ENCODE measurements at regions not wholly inside any gene's neighbourhood (a gene's known extent, or its start where the extent isn't known, plus 50 kb on each side); places are given as distances from the start of the nearest gene placed in this dataset.

DNA sequence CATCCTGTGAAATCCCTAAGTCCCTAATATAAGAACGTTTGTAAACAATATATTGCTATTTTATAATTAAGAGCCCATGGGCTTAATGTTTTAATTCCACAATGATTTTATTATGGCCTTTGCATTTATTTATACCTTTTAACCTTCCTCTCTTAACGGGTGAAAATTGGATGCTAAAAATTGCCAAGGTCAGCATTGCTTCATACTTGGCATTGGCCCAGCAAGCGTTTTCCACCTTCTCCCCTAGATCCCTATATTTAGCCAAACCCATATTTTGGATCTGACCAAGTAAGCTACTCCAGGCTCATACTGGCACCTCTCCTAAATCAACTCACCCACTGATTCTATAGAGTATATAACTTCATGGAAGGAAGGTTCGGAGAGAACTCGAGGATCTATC, 188.0 kb upstream of the NR2F2 start:
- Mint-ChIP-seq H3K4me1 (ENCODE audit: insufficient read depth, unreplicated experiment) (no peaks in the 10 kb centered on the region), H3K4me3 (ENCODE audit: unreplicated experiment) (no peak overlapping the region), H3K27ac (ENCODE audit: low read depth, unreplicated experiment) (no peak overlapping the region), H3K9me3 (ENCODE audit: unreplicated experiment) (no peaks in the 10 kb centered on the region), H3K36me3 (ENCODE audit: insufficient read depth, unreplicated experiment) (no peaks in the 10 kb centered on the region), H3K27me3 (ENCODE audit: insufficient read depth, unreplicated experiment) (no peaks in the 10 kb centered on the region)
- DNase-seq (ENCODE audit: unreplicated experiment) = no peak
- ChIA-PET POLR2A (no interaction called here), CTCF (interaction anchor here (0.6 kb wide), 1 partner anchor 481 kb away, joined by 3 read pairs; no protein-coding TSS in a partner anchor)
- TF ChIP-seq, protein P1, sequence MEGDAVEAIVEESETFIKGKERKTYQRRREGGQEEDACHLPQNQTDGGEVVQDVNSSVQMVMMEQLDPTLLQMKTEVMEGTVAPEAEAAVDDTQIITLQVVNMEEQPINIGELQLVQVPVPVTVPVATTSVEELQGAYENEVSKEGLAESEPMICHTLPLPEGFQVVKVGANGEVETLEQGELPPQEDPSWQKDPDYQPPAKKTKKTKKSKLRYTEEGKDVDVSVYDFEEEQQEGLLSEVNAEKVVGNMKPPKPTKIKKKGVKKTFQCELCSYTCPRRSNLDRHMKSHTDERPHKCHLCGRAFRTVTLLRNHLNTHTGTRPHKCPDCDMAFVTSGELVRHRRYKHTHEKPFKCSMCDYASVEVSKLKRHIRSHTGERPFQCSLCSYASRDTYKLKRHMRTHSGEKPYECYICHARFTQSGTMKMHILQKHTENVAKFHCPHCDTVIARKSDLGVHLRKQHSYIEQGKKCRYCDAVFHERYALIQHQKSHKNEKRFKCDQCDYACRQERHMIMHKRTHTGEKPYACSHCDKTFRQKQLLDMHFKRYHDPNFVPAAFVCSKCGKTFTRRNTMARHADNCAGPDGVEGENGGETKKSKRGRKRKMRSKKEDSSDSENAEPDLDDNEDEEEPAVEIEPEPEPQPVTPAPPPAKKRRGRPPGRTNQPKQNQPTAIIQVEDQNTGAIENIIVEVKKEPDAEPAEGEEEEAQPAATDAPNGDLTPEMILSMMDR (IDR thresholded peaks at IDR 0.05; ENCODE audit: unreplicated experiment) = no peak
- intact Hi-C loops (cut with micrococcal nuclease) = no loop called here
- no TSS peak for BruUV-seq (replicated peaks)

DNA sequence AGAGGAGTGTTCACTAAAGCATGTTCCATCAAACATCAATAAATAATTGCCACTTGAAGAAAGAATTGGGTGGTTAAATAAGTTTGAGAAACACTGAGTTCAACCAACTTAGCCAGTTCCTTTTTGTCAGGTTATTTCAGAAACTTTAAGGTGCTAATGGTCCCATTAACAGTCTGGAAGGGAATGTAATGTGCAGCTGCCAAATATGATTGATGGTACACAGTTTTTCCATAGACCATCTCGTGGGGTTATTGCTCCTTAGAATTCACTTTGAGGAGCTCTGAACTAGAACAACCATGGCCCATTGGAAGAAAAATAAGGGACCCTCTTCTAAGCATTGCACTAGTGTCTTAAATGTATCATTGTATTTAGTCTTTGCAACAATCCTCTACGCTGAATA, 185.8 kb upstream of the NR2F2 start:
- H3K27me3 Mint-ChIP-seq (ENCODE audit: insufficient read depth, unreplicated experiment) = no peaks in the 10 kb centered on the region

DNA sequence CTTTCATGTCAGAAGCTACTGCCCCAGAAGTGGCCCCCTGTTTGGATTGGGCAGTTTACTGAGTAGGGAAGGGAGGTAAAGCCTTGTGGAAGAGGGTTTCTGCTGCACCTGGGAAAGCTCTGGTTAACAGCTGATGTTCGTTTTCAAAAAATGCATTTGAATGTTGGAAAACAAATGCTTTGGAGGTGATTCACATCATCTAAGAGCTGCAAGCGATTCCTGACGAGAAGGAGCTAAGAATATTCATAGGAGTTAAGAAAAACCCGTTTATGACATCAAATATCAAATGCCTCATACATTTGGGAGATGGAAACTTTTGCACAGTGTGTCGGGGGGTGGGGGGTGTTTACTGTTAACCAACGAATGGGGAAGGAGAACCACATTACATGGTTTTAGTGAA, 183.8 kb upstream of the NR2F2 start:
- no TSS peak for BruUV-seq (replicated peaks)
- TF ChIP-seq, protein P1 (IDR thresholded peaks at IDR 0.05; ENCODE audit: unreplicated experiment) = no peak
- intact Hi-C loops (cut with micrococcal nuclease) = no loop called here
- DNase-seq (ENCODE audit: unreplicated experiment) = no peak
- Mint-ChIP-seq H3K27ac (ENCODE audit: low read depth, unreplicated experiment) (no peak overlapping the region), H3K4me1 (ENCODE audit: insufficient read depth, unreplicated experiment) (no peaks in the 10 kb centered on the region), H3K9me3 (ENCODE audit: unreplicated experiment) (no peaks in the 10 kb centered on the region), H3K4me3 (ENCODE audit: unreplicated experiment) (no peak overlapping the region), H3K27me3 (ENCODE audit: insufficient read depth, unreplicated experiment) (no peaks in the 10 kb centered on the region), H3K36me3 (ENCODE audit: insufficient read depth, unreplicated experiment) (no peaks in the 10 kb centered on the region)
- CTCF ChIA-PET = interaction anchor here (0.6 to 1.0 kb wide), 4 partner anchors 22 to 486 kb away, joined by 3 to 9 read pairs (median 4); no protein-coding TSS in a partner anchor
- POLR2A ChIA-PET = interaction anchor here (1.1 kb wide), 1 partner anchor 10 kb away, joined by 3 read pairs; no protein-coding TSS in a partner anchor

More for the DNA sequence above, 185.8 kb upstream of the NR2F2 start:
- CTCF ChIA-PET = no interaction called here
- TF ChIP-seq, protein P1 (IDR thresholded peaks at IDR 0.05; ENCODE audit: unreplicated experiment) = no peak
- H3K27ac Mint-ChIP-seq (ENCODE audit: low read depth, unreplicated experiment) = no peak overlapping the region
- no TSS peak for BruUV-seq (replicated peaks)
- H3K4me1 Mint-ChIP-seq (ENCODE audit: insufficient read depth, unreplicated experiment) = no peaks in the 10 kb centered on the region
- intact Hi-C loops (cut with micrococcal nuclease) = no loop called here
- no peaks in the 10 kb centered on the region for H3K36me3 Mint-ChIP-seq (ENCODE audit: insufficient read depth, unreplicated experiment)
- H3K4me3 Mint-ChIP-seq (ENCODE audit: unreplicated experiment) = no peak overlapping the region
- DNase-seq (ENCODE audit: unreplicated experiment) = no peak
- POLR2A ChIA-PET = no interaction called here
- no peaks in the 10 kb centered on the region for H3K9me3 Mint-ChIP-seq (ENCODE audit: unreplicated experiment)

DNA sequence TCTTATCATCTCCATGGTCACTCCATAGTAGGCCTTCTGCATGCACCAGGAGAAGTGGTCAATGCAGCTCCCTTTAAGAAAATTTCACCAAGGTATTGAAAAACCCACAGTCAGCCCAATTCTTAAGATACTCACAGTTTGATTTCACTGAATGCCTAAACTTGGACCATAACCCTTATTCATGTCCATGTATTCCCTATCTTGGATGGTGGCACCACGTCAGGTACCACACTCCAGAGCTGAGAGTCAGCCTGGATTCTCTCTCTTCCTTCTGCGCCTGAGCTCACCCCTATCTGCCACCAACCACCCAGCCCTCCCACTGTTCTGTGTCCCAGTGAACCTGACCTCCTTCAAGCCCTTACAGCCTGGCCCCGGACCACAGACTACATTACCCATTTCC, 183.2 kb upstream of the NR2F2 start:
- no peak overlapping the region for H3K4me3 Mint-ChIP-seq (ENCODE audit: unreplicated experiment)
- BruUV-seq (replicated peaks) = no TSS peak
- no peak for DNase-seq (ENCODE audit: unreplicated experiment)
- intact Hi-C loops (cut with micrococcal nuclease) = no loop called here
- TF ChIP-seq, protein P1 (IDR thresholded peaks at IDR 0.05; ENCODE audit: unreplicated experiment) = no peak
- no peak overlapping the region for H3K27ac Mint-ChIP-seq (ENCODE audit: low read depth, unreplicated experiment)
- H3K9me3 Mint-ChIP-seq (ENCODE audit: unreplicated experiment) = no peaks in the 10 kb centered on the region
- POLR2A ChIA-PET = interaction anchor here (1.1 kb wide), 1 partner anchor 10 kb away, joined by 3 read pairs; no protein-coding TSS in a partner anchor
- H3K36me3 Mint-ChIP-seq (ENCODE audit: insufficient read depth, unreplicated experiment) = no peaks in the 10 kb centered on the region
- CTCF ChIA-PET = interaction anchor here (0.7 to 1.0 kb wide), 2 partner anchors 23 to 63 kb away, joined by 4 to 9 read pairs; no protein-coding TSS in a partner anchor
- no peaks in the 10 kb centered on the region for H3K4me1 Mint-ChIP-seq (ENCODE audit: insufficient read depth, unreplicated experiment)
- no peaks in the 10 kb centered on the region for H3K27me3 Mint-ChIP-seq (ENCODE audit: insufficient read depth, unreplicated experiment)

Data from MCF 10A (cell line).